ENCODE measurements at regions not wholly inside any gene's neighbourhood (a gene's known extent, or its start where the extent isn't known, plus 50 kb on each side); places are given as distances from the start of the nearest gene placed in this dataset.
"Not testable (repeated sequence)": the region's sequence is repeated elsewhere in the genome, so short reads cannot be mapped to it uniquely, and the experiment has no call there.

DNA sequence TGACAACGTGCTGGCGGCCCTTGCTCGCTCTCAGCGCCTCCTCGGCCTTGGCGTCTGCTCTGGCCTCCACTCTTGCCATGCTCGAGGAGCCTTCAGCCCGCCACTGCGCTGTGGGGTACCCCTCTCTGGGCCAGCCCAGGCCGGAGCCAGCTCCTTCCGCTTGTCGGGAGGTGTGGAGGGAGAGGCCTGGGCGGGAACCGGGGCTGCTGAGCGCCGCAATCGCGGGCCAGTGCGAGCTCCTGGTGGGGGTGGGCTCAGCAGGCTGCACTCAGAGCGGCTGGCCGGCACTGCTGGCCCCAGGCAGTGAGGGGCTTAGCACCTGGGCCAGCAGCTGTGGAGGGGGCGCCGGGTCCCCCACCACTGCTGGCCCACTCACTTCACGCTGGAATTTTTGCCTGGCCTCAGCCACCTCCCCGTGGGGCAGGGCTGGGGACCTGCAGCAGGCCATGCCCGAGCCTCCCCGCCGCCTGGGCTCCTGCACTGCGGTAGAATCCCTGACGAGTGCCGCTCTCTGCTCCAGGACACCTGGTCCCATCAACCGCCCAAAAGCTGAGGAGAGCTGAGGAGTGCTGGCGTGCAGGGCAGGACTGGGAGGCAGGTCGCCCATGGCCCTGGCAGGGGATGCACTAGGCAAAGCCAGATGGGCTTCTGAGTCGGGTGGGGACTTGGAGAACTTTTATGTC is 372.2 kb upstream of the NRG3 start:
- Mint-ChIP-seq H3K9me3 (peaks cover 4% of the 10 kb centered on the region), H3K27ac (no peak overlapping the region)

DNA sequence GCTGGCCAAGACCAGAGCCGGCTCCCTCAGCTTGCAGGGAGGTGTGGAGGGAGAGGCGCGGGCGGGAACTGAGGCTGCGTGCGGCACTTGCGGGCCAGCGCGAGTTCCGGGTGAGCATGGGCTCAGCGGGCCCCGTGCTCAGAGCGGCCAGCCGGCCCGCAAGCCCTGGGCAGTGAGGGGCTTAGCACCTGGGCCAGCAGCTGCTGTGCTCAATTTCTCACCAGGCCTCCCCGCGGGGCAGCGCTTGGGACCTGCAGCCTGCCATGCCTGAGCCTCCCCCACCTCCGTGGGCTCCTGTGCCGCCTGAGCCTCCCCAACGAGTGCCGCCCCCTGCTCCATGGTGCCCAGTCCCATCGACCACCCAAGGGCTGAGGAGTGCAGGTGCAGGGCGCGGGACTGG is 369.2 kb upstream of the NRG3 start:
- H3K9me3 Mint-ChIP-seq; H3K27me3 Mint-ChIP-seq; H3K36me3 Mint-ChIP-seq (ENCODE audit: low read depth); H3K4me3 Mint-ChIP-seq; H3K4me1 Mint-ChIP-seq (ENCODE audit: low read depth); H3K27ac Mint-ChIP-seq; DNase-seq: not testable (repeated sequence)

More for the DNA sequence above, 372.2 kb upstream of the NRG3 start:
- H3K4me1 Mint-ChIP-seq (ENCODE audit: low read depth), result no peaks in the 10 kb centered on the region
- H3K36me3 Mint-ChIP-seq (ENCODE audit: low read depth), result no peaks in the 10 kb centered on the region
- DNase-seq, result no peak
- no peak overlapping the region for H3K4me3 Mint-ChIP-seq
- no peaks in the 10 kb centered on the region for H3K27me3 Mint-ChIP-seq

DNA sequence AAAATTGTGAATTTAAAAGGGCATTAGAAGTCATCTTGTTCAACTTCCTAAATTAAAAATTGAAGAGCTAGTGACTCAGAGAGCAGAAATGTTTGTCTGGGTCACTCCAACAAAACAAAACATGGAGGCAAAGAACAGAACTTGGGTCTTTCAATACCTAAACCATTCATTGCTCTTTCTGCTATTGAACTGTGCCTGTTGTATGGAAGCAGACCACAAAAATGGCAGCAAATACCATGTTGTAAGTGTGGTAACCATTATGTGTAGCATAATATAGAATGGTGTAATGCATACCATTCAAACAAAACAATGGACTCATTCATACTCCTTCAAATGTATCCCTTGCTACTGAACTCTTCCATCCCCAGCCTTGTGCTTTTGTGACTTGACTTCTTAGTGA is 360.2 kb upstream of the NRG3 start:
- Mint-ChIP-seq H3K36me3 (ENCODE audit: low read depth) (no peaks in the 10 kb centered on the region), H3K27ac (no peak overlapping the region), H3K4me1 (ENCODE audit: low read depth) (no peaks in the 10 kb centered on the region), H3K4me3 (no peak overlapping the region), H3K9me3 (peaks cover 6% of the 10 kb centered on the region), H3K27me3 (no peaks in the 10 kb centered on the region)
- no peak for DNase-seq

DNA sequence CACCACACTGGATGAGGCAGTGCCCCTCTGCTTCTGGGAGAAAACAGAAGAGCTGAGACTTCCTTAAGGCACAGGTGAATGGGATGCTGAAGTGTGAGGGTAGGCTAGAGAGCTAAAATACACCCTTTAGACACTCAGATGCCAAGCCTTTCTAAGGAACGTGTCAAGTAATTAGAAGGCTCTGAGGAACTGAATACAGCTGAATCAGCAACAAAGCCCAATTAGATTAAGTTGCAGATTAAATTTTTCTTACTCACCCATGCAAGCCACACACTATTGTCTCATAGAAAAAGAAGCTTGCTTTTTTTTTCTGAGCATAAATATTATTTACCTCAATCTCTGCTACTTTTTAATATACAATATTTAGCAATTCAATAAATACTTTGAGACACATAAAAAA is 354.3 kb upstream of the NRG3 start:
- no peaks in the 10 kb centered on the region for H3K36me3 Mint-ChIP-seq (ENCODE audit: low read depth)
- no peaks in the 10 kb centered on the region for H3K27me3 Mint-ChIP-seq
- H3K4me1 Mint-ChIP-seq (ENCODE audit: low read depth), result no peaks in the 10 kb centered on the region
- no peak for DNase-seq
- no peak overlapping the region for H3K27ac Mint-ChIP-seq
- no peaks in the 10 kb centered on the region for H3K9me3 Mint-ChIP-seq
- no peak overlapping the region for H3K4me3 Mint-ChIP-seq

DNA sequence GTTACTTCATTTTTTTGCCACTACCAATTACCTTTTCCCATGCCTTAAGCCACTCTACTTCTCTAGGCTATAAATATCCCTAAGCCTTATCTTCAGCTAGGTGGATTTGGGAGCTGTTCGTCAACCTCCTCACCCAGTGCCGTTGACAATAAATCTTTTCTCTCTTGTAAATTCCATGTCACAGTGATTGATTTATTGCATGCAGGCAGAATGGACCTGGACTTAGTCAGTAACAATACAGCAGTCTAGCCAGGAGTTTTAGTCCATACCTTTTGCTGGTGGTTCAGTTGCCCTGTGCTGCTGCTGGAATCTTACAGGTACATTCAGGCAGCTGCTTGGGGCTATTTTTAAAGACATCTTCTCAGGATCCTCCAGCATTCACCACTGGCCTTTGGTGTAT is 350.5 kb upstream of the NRG3 start:
- Mint-ChIP-seq H3K9me3 (peaks cover 11% of the 10 kb centered on the region), H3K27me3 (no peaks in the 10 kb centered on the region), H3K4me1 (ENCODE audit: low read depth) (no peaks in the 10 kb centered on the region), H3K4me3 (no peak overlapping the region), H3K36me3 (ENCODE audit: low read depth) (no peaks in the 10 kb centered on the region), H3K27ac (no peak overlapping the region)
- no peak for DNase-seq

DNA sequence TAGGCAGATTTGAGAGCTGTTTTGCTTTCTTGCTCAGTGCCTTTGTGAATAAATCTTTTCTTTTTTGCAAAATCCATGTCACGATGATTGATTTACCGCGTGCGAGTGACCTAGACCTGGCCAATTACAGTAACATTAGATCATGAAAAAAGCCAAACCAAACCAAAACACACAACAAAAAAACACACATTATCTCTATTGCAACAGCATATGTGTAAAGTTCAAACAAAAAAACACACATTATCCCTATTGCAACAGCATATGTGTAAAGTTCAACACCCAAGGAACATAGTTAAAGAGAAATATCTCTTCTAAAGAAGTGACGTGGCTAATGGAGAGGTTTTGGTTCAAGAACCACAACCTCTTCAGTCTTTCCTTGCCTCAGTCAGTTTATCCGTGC is 342.6 kb upstream of the NRG3 start:
- Mint-ChIP-seq H3K27me3 (no peaks in the 10 kb centered on the region), H3K36me3 (ENCODE audit: low read depth) (no peaks in the 10 kb centered on the region), H3K27ac (no peak overlapping the region), H3K4me3 (no peak overlapping the region), H3K4me1 (ENCODE audit: low read depth) (no peaks in the 10 kb centered on the region), H3K9me3 (peaks cover 25% of the 10 kb centered on the region)
- no peak for DNase-seq

DNA sequence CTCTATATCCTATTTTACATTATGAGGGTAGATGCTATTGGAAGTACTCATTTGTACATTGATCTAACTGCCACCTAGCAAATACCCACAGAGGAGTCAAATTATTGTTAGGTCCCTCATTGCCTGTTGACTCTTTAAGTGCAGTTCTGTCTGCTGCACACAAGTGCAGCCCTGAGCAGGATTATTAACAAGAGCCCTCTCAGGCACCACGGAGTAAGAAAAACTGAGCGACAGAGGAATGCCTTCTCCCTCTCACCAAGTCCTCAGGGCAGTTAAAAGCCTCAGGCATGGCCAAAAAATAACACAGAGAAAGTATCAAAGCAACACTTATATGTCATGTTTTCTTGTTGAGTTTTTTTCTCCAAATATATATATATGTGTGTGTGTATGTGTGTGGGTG is 340.0 kb upstream of the NRG3 start:
- no peak for DNase-seq
- Mint-ChIP-seq H3K27ac (no peak overlapping the region), H3K36me3 (ENCODE audit: low read depth) (no peaks in the 10 kb centered on the region), H3K4me3 (no peak overlapping the region), H3K9me3 (peaks cover 23% of the 10 kb centered on the region), H3K27me3 (no peaks in the 10 kb centered on the region), H3K4me1 (ENCODE audit: low read depth) (no peaks in the 10 kb centered on the region)

DNA sequence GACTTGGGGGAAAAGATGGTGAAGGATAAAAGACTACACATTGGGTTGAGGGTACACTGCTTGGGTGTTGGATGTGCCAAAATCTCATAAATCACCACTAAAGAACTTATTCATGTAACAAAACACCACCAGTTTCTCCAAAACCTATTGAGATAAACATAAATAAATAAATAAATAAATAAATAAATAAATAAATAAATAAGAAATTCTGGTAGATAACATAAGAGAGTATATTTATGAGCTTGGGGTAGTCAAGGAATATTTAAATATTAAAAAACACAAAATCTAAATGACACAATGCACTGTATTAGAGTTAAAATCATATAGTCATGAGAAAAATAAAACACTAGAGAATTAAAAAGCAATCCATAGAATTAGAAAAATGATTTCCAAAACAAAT is 333.5 kb upstream of the NRG3 start:
- Mint-ChIP-seq H3K27me3 (no peaks in the 10 kb centered on the region), H3K36me3 (ENCODE audit: low read depth) (no peaks in the 10 kb centered on the region), H3K27ac (no peak overlapping the region), H3K9me3 (peaks cover 17% of the 10 kb centered on the region), H3K4me1 (ENCODE audit: low read depth) (no peaks in the 10 kb centered on the region), H3K4me3 (no peak overlapping the region)
- no peak for DNase-seq

DNA sequence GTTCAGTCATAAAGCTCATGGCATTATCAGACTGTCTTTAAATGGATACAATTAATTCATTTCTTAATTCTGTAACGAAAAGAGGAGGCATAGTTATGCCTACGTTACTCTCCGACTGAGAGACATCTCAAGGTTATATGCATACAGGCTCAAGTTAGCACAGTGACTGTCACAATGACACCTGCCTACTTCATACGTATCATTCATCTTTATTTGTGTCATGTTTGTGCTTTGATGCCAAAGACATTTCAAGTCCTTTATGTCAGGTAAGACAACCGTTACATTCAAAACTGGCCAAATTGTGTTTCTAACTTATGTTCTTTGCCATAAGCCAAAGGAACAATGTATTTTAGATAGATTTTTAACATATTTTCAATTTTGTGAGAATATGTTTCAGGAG is 328.8 kb upstream of the NRG3 start:
- Mint-ChIP-seq H3K9me3 (peaks cover 34% of the 10 kb centered on the region), H3K4me1 (ENCODE audit: low read depth) (no peaks in the 10 kb centered on the region), H3K27ac (no peak overlapping the region), H3K36me3 (ENCODE audit: low read depth) (no peaks in the 10 kb centered on the region), H3K27me3 (no peaks in the 10 kb centered on the region), H3K4me3 (no peak overlapping the region)
- no peak for DNase-seq

DNA sequence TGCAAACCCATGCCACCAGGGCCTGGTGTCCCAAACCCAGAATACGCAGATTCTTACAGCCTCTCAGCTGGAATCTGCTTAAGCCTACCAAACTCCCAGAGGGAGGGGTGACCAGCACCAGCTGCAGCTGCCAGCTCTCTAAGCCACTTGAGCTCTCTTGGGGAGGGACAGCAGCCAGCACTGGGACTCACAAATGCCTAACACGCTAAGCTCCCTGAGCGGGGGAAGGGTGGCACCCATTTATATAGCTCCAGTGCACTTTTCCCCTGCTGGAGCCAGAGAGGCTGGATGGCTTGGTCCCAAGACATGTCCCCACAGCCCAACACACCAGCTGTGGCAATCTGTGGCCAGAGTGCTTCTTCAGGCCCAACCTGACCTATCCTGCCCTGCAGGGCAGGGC is 326.8 kb upstream of the NRG3 start:
- no peak overlapping the region for H3K4me3 Mint-ChIP-seq
- H3K27ac Mint-ChIP-seq, result no peak overlapping the region
- DNase-seq, result no peak
- H3K9me3 Mint-ChIP-seq, result peaks cover 35% of the 10 kb centered on the region
- H3K36me3 Mint-ChIP-seq (ENCODE audit: low read depth), result no peaks in the 10 kb centered on the region
- no peaks in the 10 kb centered on the region for H3K27me3 Mint-ChIP-seq
- H3K4me1 Mint-ChIP-seq (ENCODE audit: low read depth), result no peaks in the 10 kb centered on the region

DNA sequence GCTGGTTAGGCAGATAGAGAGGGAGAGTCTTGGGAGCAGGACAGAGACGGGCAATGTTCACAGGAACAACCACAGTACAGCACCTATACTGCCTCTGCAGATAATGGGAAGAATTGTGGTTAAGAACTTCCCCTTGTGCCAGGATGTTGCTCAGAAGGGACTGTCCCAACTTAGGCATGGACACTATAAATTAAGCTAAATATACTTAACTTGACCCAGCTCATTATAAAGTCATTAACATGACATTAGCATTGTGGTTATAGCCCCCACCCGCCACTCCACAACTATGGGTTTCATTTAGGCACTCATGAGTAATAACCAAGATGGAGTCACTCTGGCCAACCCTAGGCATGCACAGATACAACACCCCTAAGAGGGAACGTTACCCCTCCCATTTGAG is 310.9 kb upstream of the NRG3 start:
- Mint-ChIP-seq H3K4me1 (ENCODE audit: low read depth) (peaks cover 7% of the 10 kb centered on the region), H3K27me3 (no peaks in the 10 kb centered on the region), H3K4me3 (no peak overlapping the region), H3K36me3 (ENCODE audit: low read depth) (no peaks in the 10 kb centered on the region), H3K9me3 (peaks cover 3% of the 10 kb centered on the region), H3K27ac (no peak overlapping the region)
- DNase-seq, result no peak

DNA sequence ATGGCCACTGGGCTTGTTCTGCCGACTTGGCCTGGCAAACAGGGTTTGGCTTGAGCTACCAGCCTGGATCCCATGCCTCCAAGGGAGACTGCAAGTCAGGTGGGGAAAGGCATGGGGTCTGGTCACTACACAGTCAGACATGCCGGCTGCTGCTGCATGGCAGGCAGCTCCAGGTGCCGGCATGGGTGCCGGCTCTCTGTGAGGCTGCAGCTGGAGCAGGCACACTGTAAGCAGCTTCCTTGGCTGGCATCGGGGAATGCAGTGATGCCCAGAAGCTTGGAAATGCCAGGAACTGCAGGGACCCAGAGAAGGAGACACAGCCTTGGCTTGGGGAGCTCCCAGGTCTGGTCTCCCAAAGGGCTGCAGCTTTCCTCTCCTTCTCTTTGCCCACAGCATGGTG is 305.5 kb upstream of the NRG3 start:
- H3K27me3 Mint-ChIP-seq, result no peaks in the 10 kb centered on the region
- no peak overlapping the region for H3K4me3 Mint-ChIP-seq
- H3K9me3 Mint-ChIP-seq, result peaks cover 8% of the 10 kb centered on the region
- no peaks in the 10 kb centered on the region for H3K4me1 Mint-ChIP-seq (ENCODE audit: low read depth)
- H3K27ac Mint-ChIP-seq, result no peak overlapping the region
- no peak for DNase-seq
- H3K36me3 Mint-ChIP-seq (ENCODE audit: low read depth), result no peaks in the 10 kb centered on the region

DNA sequence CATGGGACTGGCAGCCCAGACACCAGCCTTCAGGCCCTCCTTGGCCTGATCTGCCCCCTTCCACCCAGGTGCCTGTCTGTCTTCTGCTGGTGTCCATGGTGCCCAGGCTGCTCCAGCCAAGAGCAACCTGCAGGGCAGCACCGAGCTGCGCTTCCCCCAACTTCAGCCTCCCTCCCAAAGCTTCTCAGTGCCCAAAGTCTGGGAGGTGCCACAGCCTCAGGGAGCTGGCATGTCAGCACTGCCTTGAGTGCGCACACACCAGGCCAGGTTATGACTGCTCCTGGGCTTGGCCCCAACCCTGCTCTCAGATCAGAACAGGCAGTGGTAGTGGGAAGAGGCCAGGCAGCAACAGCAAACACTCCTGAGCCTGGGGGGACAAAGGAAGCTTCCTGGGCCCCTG is 304.6 kb upstream of the NRG3 start:
- Mint-ChIP-seq H3K36me3 (ENCODE audit: low read depth) (no peaks in the 10 kb centered on the region), H3K27me3 (no peaks in the 10 kb centered on the region), H3K27ac (no peak overlapping the region), H3K4me1 (ENCODE audit: low read depth) (no peaks in the 10 kb centered on the region), H3K4me3 (no peak overlapping the region), H3K9me3 (peaks cover 8% of the 10 kb centered on the region)
- DNase-seq, result no peak

DNA sequence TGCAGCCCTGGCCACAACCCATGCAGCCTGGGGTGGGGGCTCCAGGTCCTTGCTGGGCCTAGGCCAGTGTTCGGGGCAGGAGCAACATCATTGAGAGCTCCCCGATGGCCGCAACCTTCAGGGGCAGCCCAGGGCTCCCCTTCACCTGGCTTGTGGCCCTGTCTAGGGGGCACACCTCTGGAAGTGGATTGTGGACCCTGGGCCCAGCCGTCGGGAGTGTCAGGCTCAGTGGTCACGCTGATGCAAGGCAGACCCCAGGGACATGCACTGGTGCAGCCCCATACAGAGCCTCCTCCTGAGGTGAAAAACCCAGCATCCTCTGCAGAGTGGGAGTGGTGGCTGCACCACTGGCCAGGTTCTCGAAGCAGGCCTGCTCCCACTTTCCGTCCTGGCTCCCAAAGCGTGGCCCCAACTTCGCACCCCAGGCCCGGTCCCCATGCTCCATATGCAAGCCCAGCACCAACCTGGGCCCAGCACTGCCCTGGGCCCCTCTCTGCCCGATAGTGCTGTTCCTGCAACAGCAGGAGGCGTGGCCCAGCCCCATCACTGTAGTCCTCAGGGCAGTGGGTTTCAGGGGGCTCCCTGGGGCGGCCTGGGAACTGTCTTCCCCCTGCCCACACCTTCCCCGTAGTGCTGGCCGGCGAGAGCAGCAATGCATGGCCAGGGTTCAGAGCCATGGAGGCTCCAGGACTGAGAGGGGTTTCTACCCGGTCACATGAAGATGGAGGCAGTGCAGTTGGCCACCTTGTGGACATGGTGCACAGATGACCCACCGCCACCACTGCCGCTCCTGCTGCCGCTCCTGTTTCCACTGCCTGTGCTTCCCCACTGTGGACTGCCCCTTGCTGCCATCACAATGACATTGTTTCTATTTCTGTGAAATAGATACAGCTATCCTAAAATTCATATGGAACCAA is 303.9 kb upstream of the NRG3 start:
- DNase-seq, result no peak
- no peaks in the 10 kb centered on the region for H3K36me3 Mint-ChIP-seq (ENCODE audit: low read depth)
- H3K27ac Mint-ChIP-seq, result no peak overlapping the region
- H3K27me3 Mint-ChIP-seq, result no peaks in the 10 kb centered on the region
- H3K4me1 Mint-ChIP-seq (ENCODE audit: low read depth), result no peaks in the 10 kb centered on the region
- peaks cover 11% of the 10 kb centered on the region for H3K9me3 Mint-ChIP-seq
- H3K4me3 Mint-ChIP-seq, result no peak overlapping the region

DNA sequence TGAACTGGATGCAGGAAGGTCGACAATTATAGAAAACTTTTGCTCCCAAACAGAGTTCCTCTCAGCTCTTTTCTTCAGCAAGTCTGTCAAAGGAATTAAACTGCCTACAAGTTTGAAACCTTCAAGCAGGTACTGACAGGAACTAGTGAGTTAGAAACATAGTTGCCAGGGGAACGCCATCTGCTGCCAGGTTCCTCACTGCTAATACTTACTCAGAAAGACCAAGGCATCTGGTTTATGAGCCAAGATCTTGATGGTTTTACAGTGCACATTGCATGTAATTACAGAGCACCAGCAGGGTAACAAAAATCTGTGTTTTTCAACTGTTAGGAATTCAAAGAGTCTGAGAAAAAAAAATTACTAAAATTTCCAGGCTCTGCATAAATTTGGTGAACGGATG is 300.0 kb upstream of the NRG3 start:
- Mint-ChIP-seq H3K4me1 (ENCODE audit: low read depth) (no peaks in the 10 kb centered on the region), H3K27ac (no peak overlapping the region), H3K9me3 (peaks cover 11% of the 10 kb centered on the region), H3K36me3 (ENCODE audit: low read depth) (no peaks in the 10 kb centered on the region), H3K4me3 (no peak overlapping the region), H3K27me3 (no peaks in the 10 kb centered on the region)
- DNase-seq, result no peak
